ENCODE measurements at regions not wholly inside any gene's neighbourhood (a gene's known extent, or its start where the extent isn't known, plus 50 kb on each side); places are given as distances from the start of the nearest gene placed in this dataset.
"Not testable (repeated sequence)": the region's sequence is repeated elsewhere in the genome, so short reads cannot be mapped to it uniquely, and the experiment has no call there.

DNA sequence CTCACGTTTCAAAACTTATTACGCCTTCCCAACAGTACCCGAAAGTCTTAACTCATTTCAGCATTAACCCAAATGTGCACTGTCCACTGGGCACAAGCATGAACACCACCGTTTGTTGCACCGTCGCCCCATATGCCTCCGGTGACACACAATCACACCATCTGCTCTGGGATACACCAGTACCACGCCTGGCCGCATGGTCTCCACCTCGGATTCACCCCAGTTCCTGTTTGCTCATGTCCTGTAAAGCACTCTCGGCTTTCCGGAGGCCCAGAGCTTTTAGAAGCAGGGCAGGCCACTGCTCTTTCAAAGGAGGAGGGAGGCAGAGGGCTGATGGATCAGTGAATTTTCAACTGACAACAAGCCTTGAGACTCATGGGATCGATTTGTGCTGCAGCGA is 1570.0 kb upstream of the DEFB115 start:
- no peak for DNase-seq

GRCh38 chr20:29689411-29690225 is 1567.8 kb upstream of the DEFB115 start:
- peak; percentile 82 for DNase-seq

GRCh38 chr20:29690274-29690673 is 1567.2 kb upstream of the DEFB115 start:
- no peak for DNase-seq

GRCh38 chr20:29740601-29740950 is 1516.9 kb upstream of the DEFB115 start:
- DNase-seq: no peak

- DNase-seq: no peak
These were observed 1516.4 kb upstream of the DEFB115 start for GRCh38 chr20:29740951-29741593.

GRCh38 chr20:29741594-29741893 is 1515.9 kb upstream of the DEFB115 start:
- DNase-seq: no peak

DNA sequence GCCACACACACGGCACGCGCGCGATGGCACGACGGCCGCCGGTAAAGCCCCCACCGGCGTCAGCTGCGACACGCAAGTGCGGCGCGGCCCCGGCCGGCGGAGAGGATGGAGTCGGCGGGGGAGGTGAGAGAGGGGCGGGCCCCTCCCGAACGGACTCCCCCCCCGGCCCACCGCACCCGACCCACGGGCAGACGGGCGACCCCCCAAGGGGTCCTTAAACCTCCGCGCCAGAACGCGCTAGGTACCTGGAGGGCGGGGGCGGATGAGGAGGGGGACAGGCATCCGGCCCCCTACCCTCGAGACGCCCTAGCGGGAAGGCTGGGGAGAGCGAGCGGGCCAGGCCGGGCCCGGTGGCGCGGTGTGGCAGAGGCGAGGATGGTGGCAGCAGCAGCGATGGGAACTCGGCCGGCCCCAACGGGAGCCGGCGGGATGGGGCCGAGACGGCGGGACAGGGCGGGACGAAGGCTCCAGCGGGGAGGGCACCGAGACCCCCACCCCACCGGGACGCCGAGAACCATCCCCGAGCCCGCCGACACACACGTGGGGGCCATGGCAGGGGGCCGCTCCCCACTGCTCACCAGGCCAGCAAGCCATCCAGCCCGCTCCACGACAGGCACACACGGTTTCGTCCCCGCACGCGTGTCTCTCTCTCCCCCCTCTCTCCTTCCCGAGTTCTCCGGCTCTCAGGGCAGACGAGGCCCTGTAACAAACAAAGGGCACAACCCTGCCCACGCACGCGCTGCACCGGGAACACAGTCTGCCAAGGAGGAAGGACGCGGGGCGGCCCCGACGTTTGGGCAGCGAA is 1515.4 kb upstream of the DEFB115 start:
- DNase-seq: no peak

DNA sequence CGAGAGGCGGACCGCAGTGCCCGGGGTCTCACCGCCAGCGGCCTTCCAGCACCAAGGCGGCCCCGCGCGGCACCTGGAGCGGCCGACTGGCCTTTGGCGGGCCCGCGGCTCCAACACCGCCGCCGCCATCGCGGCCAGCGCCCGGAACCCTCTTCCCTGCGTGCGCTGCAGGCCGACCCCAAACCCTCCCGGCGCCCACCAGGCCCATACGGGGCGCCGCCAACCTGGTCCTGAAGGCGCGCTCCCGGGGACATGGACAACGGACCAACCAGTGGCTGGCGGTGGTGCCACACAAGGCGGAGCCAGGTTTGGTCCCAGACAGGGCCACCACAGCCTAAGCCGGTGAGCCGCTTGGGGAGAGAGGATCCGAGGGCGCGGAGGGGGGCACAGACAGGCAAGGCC is 1514.8 kb upstream of the DEFB115 start:
- DNase-seq: no peak

- DNase-seq: no peak
These were observed 1514.1 kb upstream of the DEFB115 start for GRCh38 chr20:29743101-29743931.

DNA sequence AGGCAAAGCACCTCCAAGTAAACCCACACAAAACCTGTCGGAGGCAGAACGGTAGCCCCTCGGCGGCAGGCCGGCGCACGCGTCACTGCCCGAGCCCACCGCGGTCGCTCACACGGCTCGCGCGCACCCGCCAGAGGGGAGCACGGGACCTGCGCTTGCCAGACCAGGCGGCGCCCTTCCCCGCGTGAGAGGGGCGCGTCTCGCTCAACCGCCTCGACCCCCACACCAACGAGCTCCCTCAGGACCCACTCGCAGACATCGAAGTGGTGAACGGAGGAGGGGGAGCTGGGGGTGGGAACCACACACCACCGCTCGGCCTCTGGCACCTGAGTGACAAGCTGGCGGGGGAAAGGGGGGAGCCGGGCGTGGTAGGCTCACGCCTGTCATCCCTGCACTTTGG is 1513.4 kb upstream of the DEFB115 start:
- no peak for DNase-seq

GRCh38 chr20:29745534-29746245 is 1511.8 kb upstream of the DEFB115 start:
- not testable (repeated sequence) for DNase-seq

- no peak for DNase-seq
These were observed 1507.1 kb upstream of the DEFB115 start for GRCh38 chr20:29750268-29750899.

- DNase-seq: not testable (repeated sequence)
These were observed 1504.6 kb upstream of the DEFB115 start for GRCh38 chr20:29752644-29753425.

- peak; percentile 40 for DNase-seq
These were observed 1504.1 kb upstream of the DEFB115 start for GRCh38 chr20:29753426-29753746.

DNA sequence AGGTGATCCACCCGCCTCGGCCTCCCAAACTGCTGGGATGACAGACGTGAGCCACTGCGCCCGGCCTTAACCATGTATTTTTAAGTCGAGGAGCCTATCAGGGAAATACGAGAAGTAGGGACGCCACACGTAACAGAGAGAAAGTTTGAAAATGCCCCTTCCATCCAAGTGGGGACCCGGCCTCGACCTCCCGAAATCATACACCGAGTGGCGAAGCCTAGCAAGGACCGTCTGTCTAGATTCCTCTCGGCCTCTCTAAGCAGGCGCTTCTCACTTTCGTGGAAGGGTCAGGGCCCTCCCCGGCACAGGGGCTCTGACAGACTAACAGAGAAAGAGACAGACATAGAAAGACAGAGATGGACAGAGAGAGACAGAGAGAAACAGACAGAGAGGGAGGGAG is 1503.6 kb upstream of the DEFB115 start:
- not testable (repeated sequence) for DNase-seq

GRCh38 chr20:29755854-29756498 is 1501.5 kb upstream of the DEFB115 start:
- not testable (repeated sequence) for DNase-seq

DNA sequence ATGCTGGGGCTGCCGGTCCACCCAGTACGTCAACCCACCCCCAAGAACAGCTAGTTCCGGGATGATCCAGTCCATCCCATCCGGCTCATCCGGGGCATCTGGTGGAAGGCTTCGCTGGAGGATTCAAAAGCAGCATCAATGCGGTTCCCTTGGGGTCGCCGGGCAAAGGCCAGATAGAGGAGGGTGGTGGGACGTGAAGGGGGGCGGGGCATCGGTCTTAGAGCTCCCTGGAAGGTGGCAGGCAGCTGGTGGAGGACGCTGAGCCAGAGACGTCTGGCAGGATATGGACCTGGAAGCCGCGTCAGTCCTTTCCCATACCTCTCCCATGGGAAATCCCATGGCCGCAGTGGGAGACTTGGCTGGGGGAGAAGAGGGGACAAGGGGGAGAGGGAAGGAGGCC is 1500.8 kb upstream of the DEFB115 start:
- DNase-seq: no peak

DNA sequence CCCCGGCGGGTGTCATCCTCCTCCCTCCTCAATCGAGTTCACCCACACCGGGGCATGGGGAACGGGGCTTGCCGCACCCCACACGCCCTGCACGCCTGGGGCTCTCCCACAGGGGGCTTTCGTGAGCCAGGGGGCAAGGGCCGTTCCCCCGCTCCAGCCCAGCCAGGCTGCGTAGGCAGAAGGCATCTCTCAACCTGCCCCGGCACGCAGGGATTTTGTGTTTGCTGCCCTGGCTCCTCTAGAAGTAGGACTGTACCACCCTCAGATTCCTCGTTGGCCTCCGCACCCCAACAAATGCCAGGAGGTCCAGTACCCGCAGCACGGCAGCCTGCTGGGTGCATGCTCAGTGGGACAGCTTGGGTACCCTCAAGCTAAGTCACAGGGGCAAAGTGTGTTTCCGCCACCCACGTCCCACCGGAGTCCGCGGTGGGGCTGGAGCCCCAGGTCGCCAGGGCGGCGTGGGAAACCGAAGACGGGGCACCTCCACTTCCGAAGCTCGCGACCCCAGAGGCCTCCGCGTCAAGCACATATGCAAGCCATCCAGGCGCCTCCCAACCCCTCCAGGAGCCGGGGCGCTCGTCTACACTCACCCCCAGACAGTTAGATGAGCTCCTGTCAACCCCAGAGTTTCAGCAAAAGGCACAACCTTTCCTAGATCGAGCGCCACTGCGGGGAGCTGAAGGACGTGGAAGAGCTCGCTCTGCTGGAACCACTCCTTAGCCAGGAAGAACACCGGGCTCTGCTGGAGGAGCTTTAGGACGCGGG is 1495.7 kb upstream of the DEFB115 start:
- not testable (repeated sequence) for DNase-seq

DNA sequence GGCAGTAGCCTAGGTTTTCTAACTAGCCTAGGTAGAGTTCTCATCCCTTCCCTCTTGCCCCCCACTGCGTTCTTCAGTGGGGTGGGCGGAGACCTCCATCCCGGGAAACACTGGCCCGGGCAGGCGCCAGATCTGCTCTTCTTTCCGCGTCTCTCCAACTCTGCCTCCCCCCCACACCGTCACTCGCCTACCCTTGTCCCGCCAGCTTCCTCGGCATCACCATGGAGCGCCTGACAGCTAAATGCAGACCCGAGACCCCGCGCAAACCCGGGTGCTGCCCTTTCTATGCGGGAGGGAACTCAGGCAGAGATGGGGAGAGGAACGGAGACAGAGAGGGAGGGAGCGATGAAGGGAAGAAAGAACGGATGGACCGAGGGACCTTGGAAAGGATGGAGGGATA is 1494.8 kb upstream of the DEFB115 start:
- DNase-seq: no peak

Measured in NCI-H146 (cell line).